Neural progenitor cell (in vitro differentiated cells): ENCODE measurements at regions not wholly inside any gene's neighbourhood (a gene's known extent, or its start where the extent isn't known, plus 50 kb on each side); places are given as distances from the start of the nearest gene placed in this dataset.

Experiments
- DNase-seq: peaks from one replicate; pipeline ENCODE4 v3.0.0-alpha.2; 2016; ENCODE audit warnings: low spot score
- H2AFZ ChIP-seq: fragments of 200-600 bp; sonication (generic); replicated peaks from 2 replicates; pipeline ENCODE4 v1.6.1; 2016; ENCODE audit warnings: antibody characterized with exemption
- H3F3A ChIP-seq: fragments of 200-600 bp; sonication (generic); 2 replicates; pipeline ENCODE4 v1.6.1; 2016; ENCODE audit warnings: antibody characterized with exemption, low read depth
- H3K27ac ChIP-seq: fragments of 200-600 bp; sonication (generic); 2 replicates; pipeline ENCODE4 v1.5.1; 2016; ENCODE audit warnings: mild to moderate bottlenecking
- H3K27me3 ChIP-seq: fragments of 200-600 bp; sonication (generic); 2 replicates; pipeline ENCODE4 v1.6.1; 2016; ENCODE audit warnings: mild to moderate bottlenecking, moderate library complexity
- H3K36me3 ChIP-seq: fragments of 200-600 bp; sonication (generic); 2 replicates; pipeline ENCODE4 v1.5.1; 2016
- H3K4me1 ChIP-seq: fragments of 200-600 bp; sonication (generic); 2 replicates; pipeline ENCODE4 v1.6.1; 2016; ENCODE audit warnings: mixed run types
- H3K4me2 ChIP-seq: fragments of 200-600 bp; sonication (generic); 2 replicates; pipeline ENCODE4 v1.6.1; 2016
- H3K4me3 ChIP-seq: fragments of 200-600 bp; sonication (generic); 2 replicates; pipeline ENCODE4 v1.5.1; 2016
- H3K79me2 ChIP-seq: fragments of 200-600 bp; sonication (generic); 2 replicates; pipeline ENCODE4 v1.6.1; 2016; ENCODE audit warnings: low read depth
- H3K9ac ChIP-seq: fragments of 200-600 bp; sonication (generic); 2 replicates; pipeline ENCODE4 v1.6.1; 2016
- H3K9me3 ChIP-seq: fragments of 200-600 bp; sonication (generic); 2 replicates; pipeline ENCODE4 v1.5.1; 2016; ENCODE audit warnings: low read depth
- H4K20me1 ChIP-seq: fragments of 200-600 bp; sonication (generic); 2 replicates; pipeline ENCODE4 v1.6.1; 2016; ENCODE audit warnings: low read depth
- H3K27ac Mint-ChIP-seq: 3 replicates; pipeline ENCODE4 v1.8.0; 2021; ENCODE audit warnings: mixed read lengths
- H3K27me3 Mint-ChIP-seq: 2 replicates; pipeline ENCODE4 v1.8.0; 2022; ENCODE audit warnings: low read depth, mild to moderate bottlenecking, inconsistent platforms, moderate library complexity, mixed read lengths; ENCODE audit not compliant: insufficient read depth
- H3K36me3 Mint-ChIP-seq: 3 replicates; pipeline ENCODE4 v1.8.0; 2021; ENCODE audit warnings: mixed read lengths
- H3K4me1 Mint-ChIP-seq: 3 replicates; pipeline ENCODE4 v1.8.0; 2021; ENCODE audit warnings: mixed read lengths
- H3K4me3 Mint-ChIP-seq: 3 replicates; pipeline ENCODE4 v1.8.0; 2021; ENCODE audit warnings: mild to moderate bottlenecking, moderate library complexity, mixed read lengths
- H3K9me3 Mint-ChIP-seq: 3 replicates; pipeline ENCODE4 v1.8.0; 2020; ENCODE audit warnings: mixed read lengths
- CTCF ChIP-seq: fragments of 200-600 bp; sonication (generic); IDR thresholded peaks from 2 replicates; pipeline ENCODE4 v1.5.1; 2017; ENCODE audit warnings: antibody characterized with exemption, mild to moderate bottlenecking
- EZH2 ChIP-seq: fragments of 200-600 bp; sonication (generic); IDR thresholded peaks from 2 replicates; pipeline ENCODE4 v1.6.1; 2017; ENCODE audit warnings: antibody characterized with exemption, mild to moderate bottlenecking, moderate library complexity
- EZH2phosphoT487 ChIP-seq: fragments of 200-600 bp; sonication (generic); IDR thresholded peaks from 2 replicates; pipeline ENCODE4 v1.6.1; 2017; ENCODE audit warnings: antibody characterized with exemption

- H3K4me1 Mint-ChIP-seq = no peaks in the 10 kb centered on the region
These were observed 1538.8 kb downstream of the TECRL start for GRCh38 chr4:62870451-62870850.

GRCh38 chr4:62865261-62865660, 1544.0 kb downstream of the TECRL start:
- Histone ChIP-seq H3K36me3 (no peaks in the 10 kb centered on the region), H3K27ac (no peak overlapping the region), H3K9me3 (no peaks in the 10 kb centered on the region), H3F3A (no peaks in the 10 kb centered on the region), H3K27me3 (no peaks in the 10 kb centered on the region), H3K79me2 (no peaks in the 10 kb centered on the region), H3K4me3 (no peak overlapping the region), H4K20me1 (no peaks in the 10 kb centered on the region), H3K4me2 (no peak overlapping the region), H3K9ac (no peak overlapping the region), H2AFZ (no peak overlapping the region), H3K4me1 (no peaks in the 10 kb centered on the region)
- no peak overlapping the region for H3K4me3 Mint-ChIP-seq
- H3K4me1 Mint-ChIP-seq = no peaks in the 10 kb centered on the region
- H3K27me3 Mint-ChIP-seq = peaks cover 2% of the 10 kb centered on the region
- no peak for DNase-seq
- H3K9me3 Mint-ChIP-seq = no peaks in the 10 kb centered on the region
- H3K27ac Mint-ChIP-seq = no peak overlapping the region
- no peaks in the 10 kb centered on the region for H3K36me3 Mint-ChIP-seq
- TF ChIP-seq EZH2 = no peak
- TF ChIP-seq EZH2phosphoT487 = no peak
- no peak for TF ChIP-seq CTCF

More at GRCh38 chr4:62870451-62870850, 1538.8 kb downstream of the TECRL start:
- no peak overlapping the region for H3K4me3 Mint-ChIP-seq
- no peaks in the 10 kb centered on the region for H3K9me3 ChIP-seq
- no peak overlapping the region for H2AFZ ChIP-seq
- H3K36me3 ChIP-seq = no peaks in the 10 kb centered on the region
- H3K79me2 ChIP-seq = no peaks in the 10 kb centered on the region
- no peak overlapping the region for H3K27ac ChIP-seq
- no peaks in the 10 kb centered on the region for H3K9me3 Mint-ChIP-seq
- H3K4me2 ChIP-seq = no peak overlapping the region
- H3K27ac Mint-ChIP-seq = no peak overlapping the region
- H3K9ac ChIP-seq = no peak overlapping the region
- H3K27me3 ChIP-seq = no peaks in the 10 kb centered on the region
- DNase-seq = no peak
- H3K36me3 Mint-ChIP-seq = no peaks in the 10 kb centered on the region
- no peaks in the 10 kb centered on the region for H4K20me1 ChIP-seq
- H3K4me1 ChIP-seq = no peaks in the 10 kb centered on the region
- TF ChIP-seq EZH2phosphoT487 = no peak
- TF ChIP-seq EZH2 = no peak
- TF ChIP-seq CTCF = no peak
- H3K27me3 Mint-ChIP-seq = peaks cover 2% of the 10 kb centered on the region
- no peak overlapping the region for H3K4me3 ChIP-seq
- H3F3A ChIP-seq = no peaks in the 10 kb centered on the region

GRCh38 chr4:62849696-62850095, 1559.6 kb downstream of the TECRL start:
- Histone ChIP-seq H4K20me1 (no peaks in the 10 kb centered on the region), H3F3A (no peaks in the 10 kb centered on the region), H3K4me2 (no peak overlapping the region), H3K79me2 (no peaks in the 10 kb centered on the region), H3K27me3 (no peaks in the 10 kb centered on the region), H2AFZ (no peak overlapping the region), H3K4me3 (no peak overlapping the region), H3K27ac (no peak overlapping the region), H3K9me3 (no peaks in the 10 kb centered on the region), H3K4me1 (no peaks in the 10 kb centered on the region), H3K9ac (no peak overlapping the region), H3K36me3 (no peaks in the 10 kb centered on the region)
- no peak for DNase-seq
- Mint-ChIP-seq H3K27me3 (no peaks in the 10 kb centered on the region), H3K9me3 (no peaks in the 10 kb centered on the region), H3K4me1 (no peaks in the 10 kb centered on the region), H3K4me3 (no peak overlapping the region), H3K27ac (no peak overlapping the region), H3K36me3 (no peaks in the 10 kb centered on the region)
- TF ChIP-seq CTCF = no peak
- TF ChIP-seq EZH2phosphoT487 = no peak
- TF ChIP-seq EZH2 = no peak

- Histone ChIP-seq H3K9ac (no peak overlapping the region), H3K4me2 (no peak overlapping the region), H3K27me3 (no peaks in the 10 kb centered on the region), H3K79me2 (no peaks in the 10 kb centered on the region), H2AFZ (no peak overlapping the region), H3K4me3 (no peak overlapping the region), H4K20me1 (no peaks in the 10 kb centered on the region), H3K27ac (no peak overlapping the region), H3K4me1 (no peaks in the 10 kb centered on the region), H3K9me3 (no peaks in the 10 kb centered on the region), H3F3A (no peaks in the 10 kb centered on the region), H3K36me3 (no peaks in the 10 kb centered on the region)
- H3K27me3 Mint-ChIP-seq = no peaks in the 10 kb centered on the region
- no peak overlapping the region for H3K4me3 Mint-ChIP-seq
- no peak for DNase-seq
- no peaks in the 10 kb centered on the region for H3K4me1 Mint-ChIP-seq
- no peak for TF ChIP-seq CTCF
- no peak for TF ChIP-seq EZH2phosphoT487
- no peak for TF ChIP-seq EZH2
- no peak overlapping the region for H3K27ac Mint-ChIP-seq
- no peaks in the 10 kb centered on the region for H3K9me3 Mint-ChIP-seq
- H3K36me3 Mint-ChIP-seq = no peaks in the 10 kb centered on the region
These were observed 1573.6 kb downstream of the TECRL start for GRCh38 chr4:62835631-62836030.
